MM.1S (cell line): ENCODE measurements at regions not wholly inside any gene's neighbourhood (a gene's known extent, or its start where the extent isn't known, plus 50 kb on each side); places are given as distances from the start of the nearest gene placed in this dataset.

ENCODE experiments used
- DNase-seq: peaks from one replicate; pipeline ENCODE4 v3.0.0-alpha.2; 2015
- H2AFZ ChIP-seq: fragments of 300-600 bp; sonication (generic); 2 replicates; pipeline ENCODE4 v1.6.0; 2016; ENCODE audit warnings: antibody characterized with exemption, low read length
- H3F3A ChIP-seq: fragments of 300-600 bp; sonication (generic); 2 replicates; pipeline ENCODE4 v1.6.1; 2016; ENCODE audit warnings: mild to moderate bottlenecking, antibody characterized with exemption, low read length, moderate library complexity, mixed read lengths; ENCODE audit not compliant: insufficient read depth
- H3K27ac ChIP-seq: fragments of 300-600 bp; sonication (generic); 2 replicates; pipeline ENCODE4 v1.5.1; 2016; ENCODE audit warnings: mild to moderate bottlenecking, low read length
- H3K27me3 ChIP-seq: fragments of 300-600 bp; sonication (generic); replicated peaks from 2 replicates; pipeline ENCODE4 v1.6.0; 2016; ENCODE audit warnings: low read length; ENCODE audit not compliant: insufficient read depth
- H3K36me3 ChIP-seq: fragments of 300-600 bp; sonication (generic); replicated peaks from 2 replicates; pipeline ENCODE4 v1.6.1; 2016; ENCODE audit warnings: mild to moderate bottlenecking, low read length, mixed read lengths; ENCODE audit not compliant: insufficient read depth
- H3K4me1 ChIP-seq: fragments of 300-600 bp; sonication (generic); 2 replicates; pipeline ENCODE4 v1.6.1; 2016; ENCODE audit warnings: low read length, mixed read lengths
- H3K4me2 ChIP-seq: fragments of 300-600 bp; sonication (generic); 2 replicates; pipeline ENCODE4 v1.6.0; 2016; ENCODE audit warnings: low read depth, low read length
- H3K4me3 ChIP-seq: fragments of 300-600 bp; sonication (generic); 2 replicates; pipeline ENCODE4 v1.5.1; 2016; ENCODE audit warnings: low read length, mixed read lengths
- H3K79me2 ChIP-seq: fragments of 300-600 bp; sonication (generic); 2 replicates; pipeline ENCODE4 v1.6.1; 2016; ENCODE audit warnings: mixed run types, low read length, mixed read lengths
- H3K9ac ChIP-seq: fragments of 300-600 bp; sonication (generic); 2 replicates; pipeline ENCODE4 v1.6.1; 2016; ENCODE audit warnings: low read length, mixed read lengths
- H3K9me2 ChIP-seq: fragments of 300-600 bp; sonication (generic); replicated peaks from 2 replicates; pipeline ENCODE4 v1.6.1; 2016; ENCODE audit warnings: mild to moderate bottlenecking, low read length, mixed read lengths; ENCODE audit not compliant: insufficient read depth
- H3K9me3 ChIP-seq: fragments of 300-600 bp; sonication (generic); replicated peaks from 2 replicates; pipeline ENCODE4 v1.6.1; 2016; ENCODE audit warnings: mild to moderate bottlenecking, low read length, mixed read lengths; ENCODE audit not compliant: insufficient read depth
- H4K20me1 ChIP-seq: fragments of 300-600 bp; sonication (generic); 2 replicates; pipeline ENCODE4 v1.6.1; 2016; ENCODE audit warnings: mild to moderate bottlenecking, low read length, moderate library complexity, mixed read lengths; ENCODE audit not compliant: insufficient read depth
- EZH2 ChIP-seq: fragments of 300-600 bp; sonication (generic); optimal IDR thresholded peaks from 2 replicates; pipeline ENCODE3; 2017; ENCODE audit warnings: low read depth, mild to moderate bottlenecking, antibody characterized with exemption, low read length, mixed read lengths
- EZH2phosphoT487 ChIP-seq: fragments of 300-600 bp; sonication (generic); IDR thresholded peaks from 2 replicates; pipeline ENCODE4 v1.6.1; 2018; ENCODE audit warnings: antibody characterized with exemption, low read length
- TF ChIP-seq, protein P1 (sequence below): fragments of 300-600 bp; sonication (generic); IDR thresholded peaks from 2 replicates; pipeline ENCODE4 v1.5.1; 2016; ENCODE audit warnings: antibody characterized with exemption, low read length, mixed read lengths

GRCh38 chr6:6439778-6440177 is 119.3 kb upstream of the F13A1 start:
- H3F3A ChIP-seq: no peaks in the 10 kb centered on the region
- H3K4me2 ChIP-seq: no peak overlapping the region
- H3K9ac ChIP-seq: no peak overlapping the region
- H3K9me2 ChIP-seq: no peaks in the 10 kb centered on the region
- H3K27me3 ChIP-seq: no peaks in the 10 kb centered on the region
- no peaks in the 10 kb centered on the region for H3K4me1 ChIP-seq
- no peak overlapping the region for H3K4me3 ChIP-seq
- H3K27ac ChIP-seq: no peak overlapping the region
- no peaks in the 10 kb centered on the region for H4K20me1 ChIP-seq
- no peaks in the 10 kb centered on the region for H3K9me3 ChIP-seq
- no peak for DNase-seq
- H2AFZ ChIP-seq: no peak overlapping the region
- no peak for TF ChIP-seq EZH2phosphoT487
- no peak for TF ChIP-seq EZH2
- TF ChIP-seq, protein P1, sequence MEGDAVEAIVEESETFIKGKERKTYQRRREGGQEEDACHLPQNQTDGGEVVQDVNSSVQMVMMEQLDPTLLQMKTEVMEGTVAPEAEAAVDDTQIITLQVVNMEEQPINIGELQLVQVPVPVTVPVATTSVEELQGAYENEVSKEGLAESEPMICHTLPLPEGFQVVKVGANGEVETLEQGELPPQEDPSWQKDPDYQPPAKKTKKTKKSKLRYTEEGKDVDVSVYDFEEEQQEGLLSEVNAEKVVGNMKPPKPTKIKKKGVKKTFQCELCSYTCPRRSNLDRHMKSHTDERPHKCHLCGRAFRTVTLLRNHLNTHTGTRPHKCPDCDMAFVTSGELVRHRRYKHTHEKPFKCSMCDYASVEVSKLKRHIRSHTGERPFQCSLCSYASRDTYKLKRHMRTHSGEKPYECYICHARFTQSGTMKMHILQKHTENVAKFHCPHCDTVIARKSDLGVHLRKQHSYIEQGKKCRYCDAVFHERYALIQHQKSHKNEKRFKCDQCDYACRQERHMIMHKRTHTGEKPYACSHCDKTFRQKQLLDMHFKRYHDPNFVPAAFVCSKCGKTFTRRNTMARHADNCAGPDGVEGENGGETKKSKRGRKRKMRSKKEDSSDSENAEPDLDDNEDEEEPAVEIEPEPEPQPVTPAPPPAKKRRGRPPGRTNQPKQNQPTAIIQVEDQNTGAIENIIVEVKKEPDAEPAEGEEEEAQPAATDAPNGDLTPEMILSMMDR: no peak
- H3K36me3 ChIP-seq: no peaks in the 10 kb centered on the region
- H3K79me2 ChIP-seq: no peaks in the 10 kb centered on the region

GRCh38 chr6:6452002-6452401 is 131.5 kb upstream of the F13A1 start:
- Histone ChIP-seq H3K79me2 (no peaks in the 10 kb centered on the region), H3K9me2 (no peaks in the 10 kb centered on the region), H3K4me2 (no peak overlapping the region), H3K27me3 (no peaks in the 10 kb centered on the region), H3K27ac (no peak overlapping the region), H3F3A (no peaks in the 10 kb centered on the region), H3K4me3 (no peak overlapping the region), H3K9me3 (no peaks in the 10 kb centered on the region), H2AFZ (no peak overlapping the region), H3K4me1 (no peaks in the 10 kb centered on the region), H4K20me1 (no peaks in the 10 kb centered on the region), H3K9ac (no peak overlapping the region), H3K36me3 (no peaks in the 10 kb centered on the region)
- no peak for TF ChIP-seq EZH2
- DNase-seq: no peak

DNA sequence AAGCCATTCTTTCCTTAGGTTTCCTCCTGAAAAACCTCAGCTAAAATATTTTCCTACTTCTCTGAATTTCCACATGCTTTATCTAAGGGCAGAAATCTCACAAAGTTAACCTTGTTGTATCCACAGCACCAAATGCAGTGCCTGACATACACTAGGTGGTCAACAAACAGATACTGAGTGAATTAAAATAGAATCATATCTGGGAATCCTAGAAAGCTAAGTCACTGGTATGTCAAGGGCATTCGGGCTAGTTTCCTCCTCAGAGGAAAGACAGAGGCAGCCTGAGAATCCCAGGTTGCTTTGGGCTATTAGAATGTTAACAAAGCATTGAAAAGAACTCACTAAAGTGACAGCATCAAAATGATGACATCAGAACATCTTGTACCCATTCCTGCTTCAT is 132.7 kb upstream of the F13A1 start:
- H3K4me1 ChIP-seq: no peaks in the 10 kb centered on the region
- H3K27me3 ChIP-seq: no peaks in the 10 kb centered on the region
- H3K9me2 ChIP-seq: no peaks in the 10 kb centered on the region
- H3K9ac ChIP-seq: no peak overlapping the region
- H4K20me1 ChIP-seq: no peaks in the 10 kb centered on the region
- no peak overlapping the region for H2AFZ ChIP-seq
- no peak overlapping the region for H3K27ac ChIP-seq
- H3K79me2 ChIP-seq: no peaks in the 10 kb centered on the region
- H3F3A ChIP-seq: no peaks in the 10 kb centered on the region
- no peak overlapping the region for H3K4me3 ChIP-seq
- DNase-seq: no peak
- H3K4me2 ChIP-seq: no peak overlapping the region
- TF ChIP-seq EZH2phosphoT487 (no peak), EZH2 (no peak)
- TF ChIP-seq, protein P1: no peak
- H3K36me3 ChIP-seq: no peaks in the 10 kb centered on the region
- H3K9me3 ChIP-seq: no peaks in the 10 kb centered on the region

- Histone ChIP-seq H3K4me1 (peaks cover 3% of the 10 kb centered on the region), H3K4me2 (no peak overlapping the region), H3K27me3 (no peaks in the 10 kb centered on the region), H3K27ac (no peak overlapping the region), H3K9ac (no peak overlapping the region), H3K9me2 (no peaks in the 10 kb centered on the region), H3K79me2 (no peaks in the 10 kb centered on the region), H4K20me1 (no peaks in the 10 kb centered on the region), H3F3A (peaks cover 2% of the 10 kb centered on the region; the same call in 1 of the 2 replicates), H3K9me3 (no peaks in the 10 kb centered on the region), H3K36me3 (no peaks in the 10 kb centered on the region), H3K4me3 (no peak overlapping the region), H2AFZ (no peak overlapping the region)
- TF ChIP-seq, protein P1: no peak
- TF ChIP-seq EZH2phosphoT487 (no peak), EZH2 (no peak)
- DNase-seq: no peak
Measured at GRCh38 chr6:6455272-6455671, 133.2 kb upstream of the LY86 start.
